ENCODE measurements at regions not wholly inside any gene's neighbourhood (a gene's known extent, or its start where the extent isn't known, plus 50 kb on each side); places are given as distances from the start of the nearest gene placed in this dataset.

- TF ChIP-seq CTCF (IDR thresholded peaks at IDR 0.05; ENCODE audit: poor library complexity) (no peak), EZH2phosphoT487 (IDR thresholded peaks at IDR 0.05; ENCODE audit: low read depth, severe bottlenecking, unreplicated experiment) (no peak), EZH2 (IDR thresholded peaks at IDR 0.05; ENCODE audit: borderline replicate concordance) (no peak)
Measured at GRCh38 chr5:159559337-159559736, 229.1 kb upstream of the IL12B start.

Measured in hepatocyte (in vitro differentiated cells).